ENCODE measurements at regions not wholly inside any gene's neighbourhood (a gene's known extent, or its start where the extent isn't known, plus 50 kb on each side); places are given as distances from the start of the nearest gene placed in this dataset.

DNA sequence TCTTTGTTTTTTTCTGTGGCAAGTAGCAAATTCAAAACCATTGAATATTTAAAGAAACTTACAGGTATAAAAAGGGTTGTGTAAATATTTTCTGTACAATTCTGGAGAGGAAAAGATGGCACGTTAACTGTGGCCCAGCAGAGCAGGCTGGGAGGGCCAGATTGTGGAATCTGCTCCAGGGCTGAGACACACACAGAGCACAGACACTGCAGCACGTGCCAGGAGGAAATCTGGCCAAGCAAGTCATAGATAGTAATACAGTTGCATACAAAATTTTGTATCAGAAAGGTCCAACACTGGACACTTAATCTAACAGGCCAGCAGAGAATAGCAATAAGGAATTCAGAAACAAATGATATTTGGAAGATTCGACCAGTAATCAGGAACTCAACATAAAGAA lies 763.7 kb downstream of the PDHA2 start:
- Histone ChIP-seq H3K23ac (ENCODE audit: low read depth, low read length) (no peak overlapping the region), H4K5ac (ENCODE audit: low read depth, low read length) (no peak overlapping the region), H3K27ac (ENCODE audit: insufficient read depth, low read length) (no peak overlapping the region), H3K4me1 (ENCODE audit: control insufficient read depth, insufficient read depth, low read length) (no peaks in the 10 kb centered on the region), H2BK20ac (ENCODE audit: low read depth, low read length) (no peak overlapping the region), H3K9ac (ENCODE audit: low read depth, low read length) (no peak overlapping the region), H3K56ac (ENCODE audit: extremely low read depth, insufficient read depth, low read length) (no peak overlapping the region), H2AK5ac (ENCODE audit: low read depth, low read length) (no peak overlapping the region), H3K4ac (ENCODE audit: low read depth, low read length) (no peak overlapping the region), H3K9me3 (ENCODE audit: control insufficient read depth, insufficient read depth, low read length) (0 out of 2 replicates have a peak, but pooled peaks cover 2% of the 10 kb centered on the region), H2BK15ac (ENCODE audit: low read depth, low read length) (no peak overlapping the region), H4K20me1 (ENCODE audit: insufficient read depth, low read length) (no peaks in the 10 kb centered on the region), H2BK120ac (ENCODE audit: low read depth, low read length) (no peak overlapping the region), H2AFZ (replicated peaks; ENCODE audit: low read length, poor library complexity) (no peak overlapping the region), H3K14ac (replicated peaks; ENCODE audit: low read depth, low read length) (no peak overlapping the region), H3K4me2 (ENCODE audit: low read depth, low read length) (no peak overlapping the region), H3K9me1 (ENCODE audit: insufficient read depth, low read length) (no peaks in the 10 kb centered on the region), H4K8ac (ENCODE audit: low read depth in 2 of 2, low read length in 2 of 2) (no peak overlapping the region), H3K18ac (ENCODE audit: low read depth, low read length) (no peak overlapping the region), H2AK9ac (replicated peaks; ENCODE audit: low read depth, low read length, poor library complexity) (no peak overlapping the region), H3K27me3 (ENCODE audit: control insufficient read depth, insufficient read depth, low read length) (no peaks in the 10 kb centered on the region), H3K36me3 (ENCODE audit: control insufficient read depth, insufficient read depth, low read length) (no peaks in the 10 kb centered on the region), H3K4me3 (ENCODE audit: insufficient read depth, low read depth, low read length) (no peak overlapping the region), H3K79me1 (ENCODE audit: low read depth in 1 of 2, low read length in 2 of 2) (no peaks in the 10 kb centered on the region), H4K91ac (ENCODE audit: insufficient read depth, low read depth, low read length) (no peak overlapping the region), H2BK5ac (ENCODE audit: low read depth, low read length, poor library complexity, severe bottlenecking) (no peak overlapping the region)
- dilution Hi-C loops (cut with HindIII; ENCODE audit: low sequenced_read_pairs, unreplicated experiment) (no loop called here), in situ Hi-C loops (cut with MboI; ENCODE audit: low sequenced_read_pairs) (no loop called here), intact Hi-C loops (cut with micrococcal nuclease) (no loop called here)
- 40% methylated on average over 1 of the region's 3 CpGs; no CpG with 5 or more reads in 1 of the 2 experiments for WGBS, 2 experiments (ENCODE audit: extremely low coverage in 2 of 2, insufficient read length in 1 of 2)
- ATAC-seq (ENCODE audit: low read depth) (no peak), DNase-seq (no peak)
- TF ChIP-seq MXI1 (IDR thresholded peaks at IDR 0.05; ENCODE audit: borderline replicate concordance, low read depth, low read length) (no peak), SMC3 (IDR thresholded peaks at IDR 0.05; ENCODE audit: low read depth, low read length) (no peak), FOS (IDR thresholded peaks at IDR 0.05; ENCODE audit: low read depth, low read length) (no peak), MAZ (IDR thresholded peaks at IDR 0.05; ENCODE audit: borderline replicate concordance, low read depth, low read length) (no peak), CHD1 (IDR thresholded peaks at IDR 0.05; ENCODE audit: low read depth, low read length) (no peak), CEBPB (IDR thresholded peaks at IDR 0.05; ENCODE audit: low read depth, low read length) (no peak), RFX5 (IDR thresholded peaks at IDR 0.05; ENCODE audit: low read depth, low read length) (no peak), POLR2A (IDR thresholded peaks at IDR 0.05; ENCODE audit: low read depth, low read length) (no peak), RAD21 (IDR thresholded peaks at IDR 0.05; ENCODE audit: low read length) (no peak), BHLHE40 (IDR thresholded peaks at IDR 0.05; ENCODE audit: low read depth, low read length) (no peak), RCOR1 (IDR thresholded peaks at IDR 0.05; ENCODE audit: insufficient replicate concordance, low read length) (no peak), USF2 (IDR thresholded peaks at IDR 0.05; ENCODE audit: low read depth, low read length) (no peak), NFE2L2 (IDR thresholded peaks at IDR 0.05; ENCODE audit: low read depth, low read length) (no peak), MAFK (IDR thresholded peaks at IDR 0.05; ENCODE audit: low read depth, low read length) (no peak)
- TF ChIP-seq, protein P1, sequence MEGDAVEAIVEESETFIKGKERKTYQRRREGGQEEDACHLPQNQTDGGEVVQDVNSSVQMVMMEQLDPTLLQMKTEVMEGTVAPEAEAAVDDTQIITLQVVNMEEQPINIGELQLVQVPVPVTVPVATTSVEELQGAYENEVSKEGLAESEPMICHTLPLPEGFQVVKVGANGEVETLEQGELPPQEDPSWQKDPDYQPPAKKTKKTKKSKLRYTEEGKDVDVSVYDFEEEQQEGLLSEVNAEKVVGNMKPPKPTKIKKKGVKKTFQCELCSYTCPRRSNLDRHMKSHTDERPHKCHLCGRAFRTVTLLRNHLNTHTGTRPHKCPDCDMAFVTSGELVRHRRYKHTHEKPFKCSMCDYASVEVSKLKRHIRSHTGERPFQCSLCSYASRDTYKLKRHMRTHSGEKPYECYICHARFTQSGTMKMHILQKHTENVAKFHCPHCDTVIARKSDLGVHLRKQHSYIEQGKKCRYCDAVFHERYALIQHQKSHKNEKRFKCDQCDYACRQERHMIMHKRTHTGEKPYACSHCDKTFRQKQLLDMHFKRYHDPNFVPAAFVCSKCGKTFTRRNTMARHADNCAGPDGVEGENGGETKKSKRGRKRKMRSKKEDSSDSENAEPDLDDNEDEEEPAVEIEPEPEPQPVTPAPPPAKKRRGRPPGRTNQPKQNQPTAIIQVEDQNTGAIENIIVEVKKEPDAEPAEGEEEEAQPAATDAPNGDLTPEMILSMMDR (conservative IDR thresholded peaks at IDR 0.05; ENCODE audit: low read depth, low read length) = no peak
- TF ChIP-seq, protein P2, sequence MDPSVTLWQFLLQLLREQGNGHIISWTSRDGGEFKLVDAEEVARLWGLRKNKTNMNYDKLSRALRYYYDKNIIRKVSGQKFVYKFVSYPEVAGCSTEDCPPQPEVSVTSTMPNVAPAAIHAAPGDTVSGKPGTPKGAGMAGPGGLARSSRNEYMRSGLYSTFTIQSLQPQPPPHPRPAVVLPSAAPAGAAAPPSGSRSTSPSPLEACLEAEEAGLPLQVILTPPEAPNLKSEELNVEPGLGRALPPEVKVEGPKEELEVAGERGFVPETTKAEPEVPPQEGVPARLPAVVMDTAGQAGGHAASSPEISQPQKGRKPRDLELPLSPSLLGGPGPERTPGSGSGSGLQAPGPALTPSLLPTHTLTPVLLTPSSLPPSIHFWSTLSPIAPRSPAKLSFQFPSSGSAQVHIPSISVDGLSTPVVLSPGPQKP (IDR thresholded peaks at IDR 0.05; ENCODE audit: borderline replicate concordance, low read depth, low read length) = no peak
- ChIA-PET POLR2A (ENCODE audit: unreplicated experiment) (no interaction called here), CTCF (no interaction called here)
- BruUV-seq (replicated peaks) = no TSS peak
